Muscle layer of duodenum (tissue), 2 donors: ENCODE measurements at regions not wholly inside any gene's neighbourhood (a gene's known extent, or its start where the extent isn't known, plus 50 kb on each side); places are given as distances from the start of the nearest gene placed in this dataset.

Experiments used
- H3K27ac ChIP-seq: one replicate; pipeline ENCODE4 v1.7.0; 2013; ENCODE audit warnings: mild to moderate bottlenecking, low read length
- H3K27me3 ChIP-seq: one replicate; pipeline ENCODE4 v1.7.0; 2013; ENCODE audit warnings: low read depth, mild to moderate bottlenecking, control low read depth, low read length
- H3K36me3 ChIP-seq, 2 donors: one replicate each; pipeline ENCODE4 v1.7.0; 2013; ENCODE audit warnings: low read length in 2 of 2, control low read depth in 1 of 2, mild to moderate bottlenecking in 1 of 2; ENCODE audit not compliant: insufficient read depth in 2 of 2, control insufficient read depth in 1 of 2
- H3K4me1 ChIP-seq, 2 donors: one replicate each; pipeline ENCODE4 v1.7.0; 2013; ENCODE audit warnings: low read length in 2 of 2, mild to moderate bottlenecking in 2 of 2, control low read depth in 1 of 2, moderate library complexity in 1 of 2; ENCODE audit not compliant: insufficient read depth in 2 of 2, control insufficient read depth in 1 of 2
- H3K4me3 ChIP-seq, 2 donors: one replicate each; pipeline ENCODE4 v1.7.0; 2013; ENCODE audit warnings: low read length in 2 of 2, low read depth in 1 of 2, mild to moderate bottlenecking in 1 of 2
- H3K9me3 ChIP-seq, 2 donors: one replicate each; pipeline ENCODE4 v1.7.0; 2013; ENCODE audit warnings: low read length in 2 of 2, control low read depth in 1 of 2, mild to moderate bottlenecking in 1 of 2; ENCODE audit not compliant: control insufficient read depth in 1 of 2
- donor health status: healthy.

DNA sequence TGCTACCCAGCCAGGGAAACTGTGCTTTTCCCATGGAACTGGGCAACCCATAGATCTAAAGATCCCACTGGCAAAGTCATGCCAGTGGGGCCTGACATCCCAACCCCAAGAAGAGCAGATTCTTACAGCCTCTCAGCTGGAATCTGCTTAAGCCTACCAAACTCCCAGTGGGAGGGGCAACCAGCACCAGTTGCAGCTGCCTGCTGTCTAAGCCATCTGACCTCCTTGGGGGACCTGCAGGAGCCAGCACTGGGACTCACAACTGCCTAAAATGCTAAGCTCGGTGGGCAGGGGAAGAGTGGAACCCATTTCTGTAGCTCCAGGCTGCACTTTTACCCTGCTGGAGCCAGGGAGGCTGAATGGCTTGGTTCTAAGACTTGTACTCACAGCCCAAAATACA, 770.7 kb upstream of the SLC8A1 start:
- H3K27me3 ChIP-seq, result no peaks in the 10 kb centered on the region
- H3K4me3 ChIP-seq, result no peak overlapping the region
- no peaks in the 10 kb centered on the region for H3K4me1 ChIP-seq
- peaks cover 0 to 5% of the 10 kb centered on the region in 2 donors for H3K9me3 ChIP-seq
- H3K27ac ChIP-seq, result no peak overlapping the region
- no peaks in the 10 kb centered on the region for H3K36me3 ChIP-seq

DNA sequence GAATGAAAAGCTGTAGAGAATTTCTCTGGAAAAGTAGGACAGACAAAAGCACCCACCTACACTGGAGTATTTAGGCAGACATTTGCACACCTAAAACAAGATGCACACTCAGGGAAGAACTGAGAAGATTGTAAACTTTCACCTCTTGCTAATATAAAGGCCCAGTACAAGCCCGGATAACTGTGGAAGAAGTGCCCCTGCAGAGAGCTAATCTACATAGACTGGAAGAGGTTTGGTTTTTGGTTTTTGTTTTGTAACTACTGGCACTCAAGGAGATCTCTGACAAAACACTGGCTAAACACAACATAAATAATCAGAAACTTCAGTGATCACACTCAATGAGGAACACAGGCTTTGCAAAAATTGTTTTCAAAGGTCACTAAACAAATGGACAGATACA, 782.2 kb upstream of the SLC8A1 start:
- no peak overlapping the region for H3K4me3 ChIP-seq
- H3K9me3 ChIP-seq, result peaks cover 0 to 11% of the 10 kb centered on the region in 2 donors
- no peaks in the 10 kb centered on the region for H3K27me3 ChIP-seq
- no peaks in the 10 kb centered on the region for H3K36me3 ChIP-seq
- H3K4me1 ChIP-seq, result no peaks in the 10 kb centered on the region
- H3K27ac ChIP-seq, result no peak overlapping the region

DNA sequence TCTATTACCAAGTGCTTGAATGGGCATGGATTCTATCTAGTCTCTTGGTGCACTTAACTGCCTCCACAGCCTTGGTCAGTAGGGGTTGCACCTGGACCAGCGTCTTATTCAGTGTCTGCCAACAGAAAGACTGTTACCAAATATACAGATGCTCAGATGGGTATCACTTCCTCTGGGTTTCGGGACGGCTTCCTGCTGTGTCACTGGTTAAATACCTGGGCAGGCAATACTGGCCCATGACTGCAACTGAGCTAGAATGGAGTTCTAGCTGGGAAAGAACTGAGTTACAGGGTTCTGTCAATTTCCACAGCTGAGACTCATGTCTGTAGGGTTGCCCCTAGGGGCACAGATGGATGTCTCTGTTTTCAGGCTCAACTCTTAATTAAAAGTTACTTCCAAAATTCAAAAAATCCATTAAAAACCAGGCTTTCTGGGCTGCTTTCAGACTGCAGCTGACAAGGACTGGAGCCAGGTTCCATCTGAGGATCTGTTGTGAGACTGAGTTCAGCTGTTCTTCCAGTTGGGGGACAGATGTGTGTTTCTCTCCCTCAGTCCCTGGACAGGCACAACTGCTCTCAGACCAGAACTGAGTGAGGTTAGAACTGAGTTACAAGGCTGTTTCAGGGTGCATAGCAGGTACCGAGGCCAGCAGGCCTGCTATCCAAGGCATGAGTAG, 789.6 kb upstream of the SLC8A1 start:
- Histone ChIP-seq H3K4me3 (no peak overlapping the region), H3K27ac (no peak overlapping the region), H3K4me1 (no peaks in the 10 kb centered on the region), H3K9me3 (no peaks in the 10 kb centered on the region), H3K36me3 (no peaks in the 10 kb centered on the region), H3K27me3 (no peaks in the 10 kb centered on the region)

DNA sequence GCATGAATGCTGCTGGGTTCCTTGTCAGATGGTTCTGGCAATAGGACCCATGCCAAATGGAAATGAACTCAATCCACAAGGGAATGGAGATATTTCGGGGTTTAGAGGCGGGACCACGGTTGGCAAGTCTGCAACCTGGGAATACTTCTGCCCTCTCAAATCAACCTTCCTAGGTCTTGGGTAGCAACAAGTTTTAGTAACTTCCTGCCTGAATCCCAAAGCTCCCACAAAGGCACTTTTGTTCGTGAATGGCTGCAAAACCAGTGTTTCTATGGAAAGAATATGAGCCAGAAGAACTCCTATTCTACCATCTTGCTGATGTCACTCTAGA, 790.1 kb upstream of the SLC8A1 start:
- H3K27ac ChIP-seq, result no peak overlapping the region
- H3K9me3 ChIP-seq, result no peaks in the 10 kb centered on the region
- no peak overlapping the region for H3K4me3 ChIP-seq
- no peaks in the 10 kb centered on the region for H3K4me1 ChIP-seq
- H3K27me3 ChIP-seq, result no peaks in the 10 kb centered on the region
- H3K36me3 ChIP-seq, result no peaks in the 10 kb centered on the region

DNA sequence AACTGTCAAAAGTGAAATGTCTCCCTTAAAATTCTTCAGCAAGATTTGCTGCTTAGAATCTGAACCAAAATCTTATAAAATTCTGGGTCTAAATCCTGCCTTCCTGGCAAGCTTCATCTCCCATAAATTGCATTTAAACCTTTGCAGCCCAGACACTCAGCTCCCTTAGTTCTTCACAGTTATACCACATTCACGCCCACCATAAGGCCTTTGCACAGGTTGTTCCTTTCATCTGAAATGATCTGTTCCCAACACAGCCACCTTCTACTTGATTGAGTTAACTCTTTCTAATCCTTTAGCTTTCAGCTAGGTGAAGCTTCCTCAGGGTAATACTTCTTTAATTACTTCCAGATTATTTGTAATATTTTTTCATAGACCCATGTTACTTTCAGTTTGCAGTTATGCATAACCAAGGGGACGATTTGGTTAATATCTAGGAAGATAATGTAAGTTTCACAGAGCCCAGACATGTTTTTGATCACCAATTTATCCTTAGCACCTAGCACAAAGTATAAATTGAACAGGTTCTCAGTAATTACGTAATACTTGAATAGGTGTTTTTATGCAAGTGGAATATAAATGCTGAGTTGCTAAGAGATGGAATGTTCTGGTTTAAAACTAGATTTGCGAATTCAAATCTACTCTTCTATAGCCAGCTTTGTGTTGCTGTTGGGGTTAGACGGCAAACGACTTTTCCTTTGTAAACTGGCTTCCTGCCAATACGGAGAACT, 779.7 kb upstream of the PKDCC start:
- Histone ChIP-seq H3K9me3 (no peaks in the 10 kb centered on the region), H3K36me3 (no peaks in the 10 kb centered on the region), H3K4me1 (no peaks in the 10 kb centered on the region), H3K27me3 (no peaks in the 10 kb centered on the region), H3K27ac (no peak overlapping the region), H3K4me3 (no peak overlapping the region)

DNA sequence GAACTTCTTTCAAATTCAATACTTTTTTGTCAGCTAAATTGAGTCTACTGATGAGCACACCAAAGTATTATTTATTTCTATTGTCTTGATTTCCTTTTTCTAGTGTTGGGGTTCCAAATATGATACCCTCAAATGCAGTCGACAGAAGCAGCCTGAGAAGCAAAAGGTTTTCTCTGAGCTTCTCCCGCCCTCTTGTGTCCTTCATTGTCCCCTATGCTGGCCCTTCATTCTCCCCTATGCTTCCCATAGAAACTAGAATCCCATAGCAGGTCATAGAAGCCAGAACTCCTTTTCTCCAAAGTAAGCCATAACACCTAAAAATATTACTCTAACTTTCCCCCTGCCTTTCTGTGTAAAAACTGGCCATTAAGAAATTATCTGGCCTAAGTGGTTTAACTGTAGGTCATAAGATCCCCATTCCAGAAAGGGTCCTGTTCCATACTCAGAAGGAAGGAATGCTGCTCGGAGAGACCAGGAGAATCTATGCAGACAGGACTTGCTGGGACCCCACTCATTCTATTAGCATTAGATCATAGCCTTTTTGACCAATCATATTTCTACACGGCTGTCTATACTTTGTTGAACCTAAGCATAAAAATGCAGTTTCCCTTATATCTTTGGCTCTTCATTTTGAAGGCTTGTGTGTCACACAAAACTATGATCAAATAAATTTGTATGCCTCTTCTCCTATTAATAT, 764.6 kb upstream of the PKDCC start:
- H3K27ac ChIP-seq, result no peak overlapping the region
- H3K4me1 ChIP-seq, result no peaks in the 10 kb centered on the region
- H3K9me3 ChIP-seq, result no peaks in the 10 kb centered on the region
- H3K27me3 ChIP-seq, result no peaks in the 10 kb centered on the region
- no peaks in the 10 kb centered on the region for H3K36me3 ChIP-seq
- H3K4me3 ChIP-seq, result no peak overlapping the region

DNA sequence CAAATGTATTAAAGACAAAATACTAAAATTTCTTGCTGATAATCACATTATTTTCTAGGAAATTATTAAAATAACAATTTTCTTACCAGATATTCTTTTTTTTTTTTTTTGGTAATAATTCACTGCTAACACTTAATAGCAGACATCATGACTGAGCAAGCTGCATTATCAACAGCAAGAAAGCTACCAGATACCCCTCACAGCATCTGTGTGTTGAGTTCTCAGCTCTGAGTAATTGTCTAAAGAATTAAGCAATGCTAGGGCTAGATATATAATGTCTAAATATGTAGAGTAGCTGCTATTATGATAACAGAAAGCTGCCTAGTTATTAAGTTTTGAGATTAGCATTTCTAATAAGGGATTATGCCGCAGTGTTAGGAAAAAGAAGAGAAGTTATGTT, 754.3 kb upstream of the PKDCC start:
- no peak overlapping the region for H3K27ac ChIP-seq
- no peak overlapping the region for H3K4me3 ChIP-seq

DNA sequence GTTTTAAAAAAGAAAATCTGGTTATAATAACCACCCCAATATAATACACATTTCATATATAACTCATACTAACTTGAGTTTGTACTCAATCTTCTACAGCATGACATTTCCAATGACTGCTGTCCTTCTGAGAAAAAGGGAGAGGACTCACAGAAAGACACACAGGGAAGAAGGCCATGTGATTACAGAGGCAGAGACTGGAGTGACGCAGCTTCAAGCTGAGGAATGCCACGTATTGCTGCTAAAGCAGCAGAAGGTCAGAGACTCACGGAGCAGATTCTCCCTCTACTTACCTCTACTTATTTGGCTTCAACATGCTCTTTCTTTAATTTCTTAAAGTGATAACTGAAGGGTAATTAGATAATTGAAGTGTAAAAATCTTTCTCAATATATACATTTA, 753.5 kb upstream of the PKDCC start:
- Histone ChIP-seq H3K27me3 (no peaks in the 10 kb centered on the region), H3K27ac (no peak overlapping the region), H3K4me3 (no peak overlapping the region), H3K4me1 (no peaks in the 10 kb centered on the region), H3K9me3 (peaks cover 0 to 4% of the 10 kb centered on the region in 2 donors), H3K36me3 (no peaks in the 10 kb centered on the region)

More for the DNA sequence above, 754.3 kb upstream of the PKDCC start:
- Histone ChIP-seq H3K4me1 (no peaks in the 10 kb centered on the region), H3K9me3 (peaks cover 0 to 4% of the 10 kb centered on the region in 2 donors), H3K27me3 (no peaks in the 10 kb centered on the region), H3K36me3 (no peaks in the 10 kb centered on the region)

DNA sequence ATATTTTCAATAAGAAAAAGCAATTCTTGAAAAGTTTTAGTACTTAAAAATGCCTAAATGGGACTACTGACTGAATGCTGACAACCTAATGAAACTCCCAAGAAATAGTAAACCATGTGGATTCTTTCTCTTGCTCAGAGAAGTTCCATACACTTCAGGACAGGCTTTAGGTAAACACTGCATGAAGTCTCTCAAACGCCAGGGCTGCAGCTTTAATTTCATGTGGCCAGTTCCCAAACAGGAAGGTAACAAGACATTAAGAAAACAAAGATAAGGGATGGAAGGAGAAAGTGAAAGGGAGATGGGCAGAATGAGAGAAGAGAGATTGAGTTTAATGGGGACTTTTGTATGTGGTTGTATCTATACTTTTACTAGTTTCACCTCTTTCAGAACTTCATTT, 734.7 kb upstream of the PKDCC start:
- Histone ChIP-seq H3K27me3 (no peaks in the 10 kb centered on the region), H3K4me1 (no peaks in the 10 kb centered on the region), H3K4me3 (no peak overlapping the region), H3K36me3 (no peaks in the 10 kb centered on the region), H3K27ac (no peak overlapping the region), H3K9me3 (no peaks in the 10 kb centered on the region)

DNA sequence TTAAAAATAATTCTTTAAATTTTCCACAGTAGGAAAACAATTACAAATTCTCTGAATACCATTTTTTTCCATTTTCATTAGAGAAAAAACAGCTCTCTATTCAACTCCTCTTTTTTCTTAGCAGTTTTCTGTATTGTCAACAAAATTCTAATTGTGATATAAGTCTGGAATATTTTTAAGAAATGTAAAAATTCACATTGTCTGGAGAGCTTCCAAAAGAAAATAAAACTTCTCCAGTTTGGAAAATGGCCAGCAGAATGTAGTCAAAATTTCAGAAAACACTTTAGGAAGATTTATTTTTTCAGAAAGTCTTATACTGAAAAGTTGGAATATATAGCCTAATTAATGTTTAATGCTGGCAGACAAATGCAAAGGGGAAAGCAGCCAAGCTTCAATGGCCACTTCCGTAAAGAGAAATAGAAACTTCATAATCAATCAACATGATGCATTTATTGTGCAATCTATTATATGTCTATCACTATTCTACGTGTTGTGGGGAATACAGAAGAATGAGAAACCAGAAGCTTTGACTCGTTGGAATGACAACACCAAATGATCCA, 733.2 kb upstream of the PKDCC start:
- Histone ChIP-seq H3K36me3 (no peaks in the 10 kb centered on the region), H3K27ac (no peak overlapping the region), H3K27me3 (no peaks in the 10 kb centered on the region), H3K4me1 (no peaks in the 10 kb centered on the region), H3K9me3 (no peaks in the 10 kb centered on the region), H3K4me3 (no peak overlapping the region)

DNA sequence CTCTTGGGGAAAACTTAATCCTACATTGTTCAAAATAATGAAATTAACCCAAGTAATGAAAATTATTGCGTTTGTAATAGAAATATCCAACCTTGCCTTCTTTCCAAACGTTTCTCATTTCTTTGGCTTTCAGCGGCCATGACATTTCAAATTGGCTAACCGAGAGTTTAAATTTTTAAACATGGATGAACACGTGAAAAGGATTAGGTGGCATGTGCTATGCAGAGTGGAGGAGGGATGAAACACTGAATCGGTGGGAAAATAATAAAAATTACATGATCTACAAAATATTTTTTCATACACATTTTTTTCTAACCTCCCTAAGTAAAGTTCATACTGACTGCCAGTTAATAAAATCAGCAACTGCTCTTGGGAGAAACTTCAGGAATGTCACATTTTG, 728.4 kb upstream of the PKDCC start:
- Histone ChIP-seq H3K27me3 (no peaks in the 10 kb centered on the region), H3K4me3 (no peak overlapping the region), H3K27ac (no peak overlapping the region), H3K4me1 (no peaks in the 10 kb centered on the region), H3K36me3 (no peaks in the 10 kb centered on the region), H3K9me3 (no peaks in the 10 kb centered on the region)
